Sigmoid colon (tissue), 6 donors: ENCODE measurements at regions not wholly inside any gene's neighbourhood (a gene's known extent, or its start where the extent isn't known, plus 50 kb on each side); places are given as distances from the start of the nearest gene placed in this dataset.

ENCODE experiments used
- DNase-seq: peaks from one replicate; pipeline ENCODE4 v3.0.0-alpha.2; 2019
- H3K27ac ChIP-seq, 4 donors: fragments of 200-600 bp; sonication (generic); one replicate each; pipeline ENCODE4 v1.5.1; 2016 to 2019; ENCODE audit warnings: mild to moderate bottlenecking in 1 of 4
- H3K27me3 ChIP-seq, 3 donors: fragments of 200-600 bp; sonication (generic); one replicate each; pipeline ENCODE4 v1.5.1; 2019; ENCODE audit warnings: mild to moderate bottlenecking in 1 of 3
- H3K36me3 ChIP-seq, 4 donors: fragments of 200-600 bp; sonication (generic); one replicate each; pipeline ENCODE4 v1.5.1; 2016 to 2019
- H3K4me1 ChIP-seq, 4 donors: fragments of 200-600 bp; sonication (generic); one replicate each; pipeline ENCODE4 v1.5.1; 2017 to 2019
- H3K4me3 ChIP-seq, 4 donors: fragments of 200-600 bp; sonication (generic); one replicate each; pipeline ENCODE4 v1.5.1; 2017 to 2019; ENCODE audit warnings: mild to moderate bottlenecking in 2 of 4, moderate library complexity in 1 of 4
- H3K9me3 ChIP-seq, 4 donors: fragments of 200-600 bp in 3 of 4; sonication (generic) in 3 of 4; one replicate each; pipeline versions ENCODE4 v1.5.1 to v1.6.1; 2013 to 2019
- CTCF ChIP-seq, 4 experiments: fragments of 450-650 bp in 3 of 4; fragments of 200-600 bp in 1 of 4; IDR thresholded peaks; one replicate each; pipeline ENCODE4 v1.5.1; 2016 to 2019; ENCODE audit warnings: antibody characterized with exemption in 4 of 4, mild to moderate bottlenecking in 3 of 4, moderate library complexity in 2 of 4
- EP300 ChIP-seq, 4 donors: sonication (generic); formaldehyde crosslinking; IDR thresholded peaks; one replicate each; pipeline ENCODE4 v1.6.1; 2017; ENCODE audit warnings: antibody characterized with exemption in 4 of 4
- POLR2A ChIP-seq, 2 donors: fragments of 450-650 bp; IDR thresholded peaks; one replicate each; pipeline ENCODE4 v1.6.1; 2016; ENCODE audit warnings: antibody characterized with exemption in 2 of 2, mild to moderate bottlenecking in 2 of 2, moderate library complexity in 2 of 2
- POLR2AphosphoS5 ChIP-seq, 4 donors: sonication (generic); formaldehyde crosslinking; IDR thresholded peaks; one replicate each; pipeline ENCODE4 v1.6.1; 2017; ENCODE audit warnings: antibody characterized with exemption in 4 of 4
- WGBS, 2 donors: extraction: QIAGEN DNeasy Blood & Tissue Kit; methylation state at CpG; one replicate each; pipeline ENCODE4 v1.1.7; 2013; 5-methylcytosine and 5-hydroxymethylcytosine counted together
- intact Hi-C: fragments of 100-400 bp; cut with DNase I; formaldehyde crosslinking; loops from one replicate; pipeline ENCODE4 v1.15.1; 2023
- donor health status: healthy with polysubstance abuse.
- donor health status: healthy.

GRCh38 chr1:29629401-29629800 is 393.1 kb downstream of the PTPRU start:
- TF ChIP-seq POLR2AphosphoS5 (IDR thresholded peaks at IDR 0.05) (no peak), POLR2A (IDR thresholded peaks at IDR 0.05) (no peak)
- H3K4me3 ChIP-seq = no peak overlapping the region
- intact Hi-C loops = no loop called here
- DNase-seq = no peak
- WGBS, 2 donors = 53 to 69% methylated on average over 4 of the region's 4 CpGs
- no peak overlapping the region for H3K27ac ChIP-seq
- H3K36me3 ChIP-seq = no peaks in the 10 kb centered on the region
- H3K27me3 ChIP-seq = peaks cover 0 to 4% (median 0%) of the 10 kb centered on the region in 3 donors
- H3K4me1 ChIP-seq = peaks cover 0 to 7% (median 0%) of the 10 kb centered on the region in 4 donors
- H3K9me3 ChIP-seq = peaks cover 0 to 10% (median 5%) of the 10 kb centered on the region in 4 donors

- no peak overlapping the region for H3K4me3 ChIP-seq
- intact Hi-C loops = no loop called here
- TF ChIP-seq POLR2A (IDR thresholded peaks at IDR 0.05) (no peak), POLR2AphosphoS5 (IDR thresholded peaks at IDR 0.05) (no peak), EP300 (IDR thresholded peaks at IDR 0.05) (no peak), CTCF (IDR thresholded peaks at IDR 0.05) (no peak)
- H3K27me3 ChIP-seq = peaks cover 0 to 4% (median 0%) of the 10 kb centered on the region in 3 donors
- no peak for DNase-seq
- no peaks in the 10 kb centered on the region for H3K4me1 ChIP-seq
- peaks cover 0 to 10% (median 5%) of the 10 kb centered on the region in 4 donors for H3K9me3 ChIP-seq
- H3K27ac ChIP-seq = no peak overlapping the region
- H3K36me3 ChIP-seq = no peaks in the 10 kb centered on the region
- WGBS, 2 donors = 84 to 85% methylated on average over 2 of the region's 2 CpGs
These were observed 391.9 kb downstream of the PTPRU start for GRCh38 chr1:29628190-29628589.

- intact Hi-C loops = no loop called here
- Histone ChIP-seq H3K27me3 (peaks cover 0 to 8% (median 0%) of the 10 kb centered on the region in 3 donors), H3K36me3 (no peaks in the 10 kb centered on the region), H3K9me3 (peaks cover 0 to 10% (median 5%) of the 10 kb centered on the region in 4 donors), H3K4me1 (no peaks in the 10 kb centered on the region), H3K27ac (no peak overlapping the region), H3K4me3 (no peak overlapping the region)
- TF ChIP-seq POLR2AphosphoS5 (IDR thresholded peaks at IDR 0.05) (no peak), EP300 (IDR thresholded peaks at IDR 0.05) (no peak), CTCF (IDR thresholded peaks at IDR 0.05) (no peak), POLR2A (IDR thresholded peaks at IDR 0.05) (no peak)
- WGBS, 2 donors = 79 to 81% methylated on average over 5 of the region's 5 CpGs
- no peak for DNase-seq
These were observed 390.4 kb downstream of the PTPRU start for GRCh38 chr1:29626726-29627125.

GRCh38 chr1:29626066-29626465 is 389.7 kb downstream of the PTPRU start:
- intact Hi-C loops = no loop called here
- Histone ChIP-seq H3K9me3 (peaks cover 0 to 10% (median 5%) of the 10 kb centered on the region in 4 donors), H3K27ac (no peak overlapping the region), H3K4me3 (no peak overlapping the region), H3K27me3 (peaks cover 0 to 9% (median 0%) of the 10 kb centered on the region in 3 donors), H3K36me3 (no peaks in the 10 kb centered on the region), H3K4me1 (no peaks in the 10 kb centered on the region)
- DNase-seq = no peak
- WGBS, 2 donors = 68 to 70% methylated on average over 8 of the region's 8 CpGs
- TF ChIP-seq EP300 (IDR thresholded peaks at IDR 0.05) = no peak
- TF ChIP-seq POLR2AphosphoS5 (IDR thresholded peaks at IDR 0.05) = no peak

GRCh38 chr1:29625084-29625420 is 388.7 kb downstream of the PTPRU start:
- no peaks in the 10 kb centered on the region for H3K36me3 ChIP-seq
- H3K9me3 ChIP-seq = peaks cover 0 to 10% (median 5%) of the 10 kb centered on the region in 4 donors
- DNase-seq = no peak
- no peaks in the 10 kb centered on the region for H3K4me1 ChIP-seq
- H3K4me3 ChIP-seq = no peak overlapping the region
- 73 to 77% methylated on average over 1 of the region's 1 CpG for WGBS, 2 donors
- no peak overlapping the region for H3K27ac ChIP-seq
- intact Hi-C loops = no loop called here
- TF ChIP-seq EP300 (IDR thresholded peaks at IDR 0.05) = no peak
- TF ChIP-seq POLR2A (IDR thresholded peaks at IDR 0.05) = no peak
- no peak for TF ChIP-seq POLR2AphosphoS5 (IDR thresholded peaks at IDR 0.05)
- no peak for TF ChIP-seq CTCF (IDR thresholded peaks at IDR 0.05)
- H3K27me3 ChIP-seq = peaks cover 0 to 9% (median 0%) of the 10 kb centered on the region in 3 donors
